ENCODE measurements at regions not wholly inside any gene's neighbourhood (a gene's known extent, or its start where the extent isn't known, plus 50 kb on each side); places are given as distances from the start of the nearest gene placed in this dataset.

GRCh38 chr5:68134669-68135313, 80.8 kb upstream of the PIK3R1 start (continued):
- TF ChIP-seq ETV6 (conservative IDR thresholded peaks at IDR 0.05 in 1 of 2, IDR thresholded peaks at IDR 0.05 in 1 of 2; ENCODE audit: borderline replicate concordance in 1 of 2, low read depth in 1 of 2) (no peak), USF2 (IDR thresholded peaks at IDR 0.05; ENCODE audit: borderline replicate concordance, low read depth, low read length) (no peak), SREBF1 (IDR thresholded peaks at IDR 0.05; ENCODE audit: low read length) (no peak), EED (IDR thresholded peaks at IDR 0.05; ENCODE audit: low read depth) (no peak), MEF2B (IDR thresholded peaks at IDR 0.05; ENCODE audit: partially characterized antibody, poor library complexity, severe bottlenecking) (no peak), YY1 (IDR thresholded peaks at IDR 0.05; ENCODE audit: low read depth, low read length) (no peak), RELB (IDR thresholded peaks at IDR 0.05; ENCODE audit: low read depth) (no peak), ZNF24 (IDR thresholded peaks at IDR 0.05) (no peak), FOS (IDR thresholded peaks at IDR 0.05; ENCODE audit: borderline replicate concordance, extremely low read depth, insufficient read length) (no peak), MAX (IDR thresholded peaks at IDR 0.05; ENCODE audit: low read depth, low read length) (no peak), E2F4 (IDR thresholded peaks at IDR 0.05; ENCODE audit: low read depth, low read length) (no peak), ZBTB4 (CRISPR knock-in tag; IDR thresholded peaks at IDR 0.05) (no peak), TCF12 (IDR thresholded peaks at IDR 0.05; ENCODE audit: low read depth, low read length) (no peak), TBL1XR1 (IDR thresholded peaks at IDR 0.05; ENCODE audit: low read depth, low read length) (no peak), HDAC6 (IDR thresholded peaks at IDR 0.05; ENCODE audit: unreplicated experiment) (no peak)
